ENCODE measurements at regions not wholly inside any gene's neighbourhood (a gene's known extent, or its start where the extent isn't known, plus 50 kb on each side); places are given as distances from the start of the nearest gene placed in this dataset.
"Not testable (repeated sequence)": the region's sequence is repeated elsewhere in the genome, so short reads cannot be mapped to it uniquely, and the experiment has no call there.

DNA sequence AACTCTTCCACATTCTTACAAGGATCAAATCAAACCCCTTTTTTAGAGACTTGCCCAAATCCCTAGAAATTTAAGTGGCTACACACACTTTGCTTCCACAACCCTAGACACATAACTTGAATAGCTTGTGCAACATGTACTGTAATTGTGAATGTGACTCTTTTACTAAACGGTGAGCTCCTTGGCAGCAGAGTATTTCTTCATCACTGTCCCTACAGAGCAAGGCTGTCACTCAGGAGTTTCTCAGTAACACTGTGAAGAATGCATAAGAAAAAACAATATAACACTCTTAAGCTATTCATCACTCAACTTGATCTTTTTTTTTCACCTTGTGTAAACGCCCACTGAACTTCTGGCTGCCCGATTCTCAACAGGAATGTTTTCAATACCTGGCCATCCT lies 53.8 kb upstream of the ADAMTS18 start:
- no peak overlapping the region for H3K27ac ChIP-seq
- no peaks in the 10 kb centered on the region for H3K4me1 ChIP-seq (replicated peaks)
- no peak for DNase-seq (ENCODE audit: low read depth in 1 of 2, low spot score in 2 of 2)

DNA sequence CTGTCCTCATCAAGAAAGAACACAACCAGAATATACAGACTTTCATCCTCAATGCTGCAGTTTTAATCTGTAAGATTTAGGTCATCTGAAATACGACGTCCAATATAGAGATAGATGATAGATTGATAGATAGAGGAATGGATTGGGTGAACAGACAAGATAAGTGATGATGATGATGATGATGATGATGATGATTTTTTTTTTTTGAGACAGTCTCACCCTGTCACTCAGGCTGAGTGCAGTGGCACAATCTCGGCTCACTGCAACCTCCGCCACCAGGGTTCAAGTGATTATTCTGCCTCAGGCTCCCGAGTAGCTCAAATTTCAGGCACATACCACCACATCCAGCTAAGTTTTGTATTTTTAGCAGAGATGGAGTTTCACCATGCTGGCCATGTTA lies 56.3 kb upstream of the ADAMTS18 start:
- no peak overlapping the region for H3K4me3 ChIP-seq
- H3K27me3 ChIP-seq (replicated peaks), result no peaks in the 10 kb centered on the region
- H3K36me3 ChIP-seq, result no peaks in the 10 kb centered on the region
- H3K27ac ChIP-seq, result no peak overlapping the region
- no peaks in the 10 kb centered on the region for H3K4me1 ChIP-seq (replicated peaks)
- no peak for DNase-seq (ENCODE audit: low read depth in 1 of 2, low spot score in 2 of 2)
- no peaks in the 10 kb centered on the region for H3K9me3 ChIP-seq (replicated peaks)

More for the DNA sequence above, 53.8 kb upstream of the ADAMTS18 start:
- Histone ChIP-seq H3K36me3 (no peaks in the 10 kb centered on the region), H3K27me3 (replicated peaks) (no peaks in the 10 kb centered on the region), H3K4me3 (no peak overlapping the region), H3K9me3 (replicated peaks) (no peaks in the 10 kb centered on the region)

DNA sequence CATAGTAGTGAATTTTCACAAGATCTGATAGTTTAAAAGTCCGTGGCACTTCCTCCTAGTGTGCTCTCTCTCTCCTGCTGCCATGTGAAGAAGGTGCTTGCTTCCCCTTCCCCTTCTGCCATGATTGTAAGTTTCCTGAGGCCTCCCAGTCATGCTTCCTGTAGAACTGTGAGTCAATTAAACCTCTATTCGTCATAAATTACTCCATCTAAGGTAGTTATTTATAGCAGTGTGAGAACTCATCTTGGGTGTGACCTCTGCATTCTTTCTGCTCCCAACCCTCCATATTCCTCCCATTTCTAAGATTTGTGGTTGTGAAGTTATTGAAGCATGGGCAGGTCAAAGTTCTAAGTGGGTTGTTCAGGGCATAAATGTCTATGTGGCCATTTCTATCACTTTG lies 62.1 kb upstream of the ADAMTS18 start:
- Histone ChIP-seq H3K4me3 (no peak overlapping the region), H3K27me3 (replicated peaks) (no peaks in the 10 kb centered on the region), H3K36me3 (no peaks in the 10 kb centered on the region), H3K4me1 (replicated peaks) (no peaks in the 10 kb centered on the region), H3K27ac (no peak overlapping the region), H3K9me3 (replicated peaks) (no peaks in the 10 kb centered on the region)
- DNase-seq (ENCODE audit: low read depth in 1 of 2, low spot score in 2 of 2), result no peak

DNA sequence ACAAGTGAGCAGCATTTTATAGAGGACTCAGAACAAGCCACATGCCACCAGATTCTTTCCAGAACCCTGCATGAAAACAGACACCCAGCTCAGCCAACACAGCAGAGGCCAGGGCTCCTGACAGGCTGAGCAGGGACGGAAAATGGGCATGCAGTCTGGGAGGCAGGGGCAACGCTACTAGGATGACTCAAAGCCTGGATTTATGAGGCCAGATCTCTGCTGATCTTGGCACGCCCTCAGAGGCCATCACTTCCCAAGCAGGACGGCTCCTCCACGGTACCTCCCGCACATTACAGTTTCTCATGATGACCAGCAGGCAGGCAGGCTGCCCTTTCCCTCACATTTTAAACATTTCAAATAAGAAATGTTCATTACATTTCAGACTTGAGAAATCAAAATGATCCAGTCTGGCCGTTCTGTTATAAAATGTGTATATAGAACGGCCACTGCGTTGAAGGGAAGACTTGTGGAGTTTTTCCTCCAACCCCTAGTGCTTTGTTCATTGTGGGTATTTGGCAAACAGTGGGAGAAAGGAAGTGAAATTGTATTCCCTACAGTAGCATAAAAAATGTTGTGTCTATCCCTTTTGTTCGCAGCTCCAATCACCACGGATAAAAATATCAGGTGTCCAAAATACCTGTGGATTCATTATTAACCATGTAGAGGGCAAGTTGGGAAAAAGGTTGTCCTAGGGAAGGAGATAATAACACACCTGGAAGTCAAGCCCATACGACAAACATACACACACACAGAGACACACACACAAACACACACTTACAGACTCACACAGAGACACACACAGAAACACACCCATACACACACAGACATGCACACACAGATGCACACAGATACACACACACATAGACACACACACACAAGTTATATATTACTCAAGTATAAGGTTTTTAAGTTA lies 64.8 kb upstream of the ADAMTS18 start:
- no peak overlapping the region for H3K4me3 ChIP-seq
- no peaks in the 10 kb centered on the region for H3K27me3 ChIP-seq (replicated peaks)
- no peak overlapping the region for H3K27ac ChIP-seq
- no peaks in the 10 kb centered on the region for H3K9me3 ChIP-seq (replicated peaks)
- DNase-seq (ENCODE audit: low read depth in 1 of 2, low spot score in 2 of 2), result no peak
- no peaks in the 10 kb centered on the region for H3K36me3 ChIP-seq
- no peaks in the 10 kb centered on the region for H3K4me1 ChIP-seq (replicated peaks)

DNA sequence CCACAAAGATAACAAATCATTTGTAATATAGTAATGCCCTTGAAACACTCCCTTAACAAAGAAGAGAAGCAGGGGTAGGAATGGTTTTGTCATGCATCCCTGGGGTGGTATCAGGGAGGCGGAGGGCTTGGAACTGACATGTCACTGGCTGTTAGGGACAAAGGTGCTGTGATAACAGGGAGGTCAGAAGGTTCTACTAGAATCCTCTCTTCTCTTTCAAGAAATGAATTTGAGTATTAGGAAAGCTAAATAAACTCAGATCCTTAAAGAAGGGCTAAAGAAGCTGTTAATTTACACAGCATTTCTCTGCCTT lies 65.4 kb upstream of the ADAMTS18 start:
- DNase-seq (ENCODE audit: low read depth in 1 of 2, low spot score in 2 of 2), result no peak
- Histone ChIP-seq H3K27ac (no peak overlapping the region), H3K4me3 (no peak overlapping the region), H3K4me1 (replicated peaks) (no peaks in the 10 kb centered on the region), H3K9me3 (replicated peaks) (no peaks in the 10 kb centered on the region), H3K27me3 (replicated peaks) (no peaks in the 10 kb centered on the region), H3K36me3 (no peaks in the 10 kb centered on the region)

DNA sequence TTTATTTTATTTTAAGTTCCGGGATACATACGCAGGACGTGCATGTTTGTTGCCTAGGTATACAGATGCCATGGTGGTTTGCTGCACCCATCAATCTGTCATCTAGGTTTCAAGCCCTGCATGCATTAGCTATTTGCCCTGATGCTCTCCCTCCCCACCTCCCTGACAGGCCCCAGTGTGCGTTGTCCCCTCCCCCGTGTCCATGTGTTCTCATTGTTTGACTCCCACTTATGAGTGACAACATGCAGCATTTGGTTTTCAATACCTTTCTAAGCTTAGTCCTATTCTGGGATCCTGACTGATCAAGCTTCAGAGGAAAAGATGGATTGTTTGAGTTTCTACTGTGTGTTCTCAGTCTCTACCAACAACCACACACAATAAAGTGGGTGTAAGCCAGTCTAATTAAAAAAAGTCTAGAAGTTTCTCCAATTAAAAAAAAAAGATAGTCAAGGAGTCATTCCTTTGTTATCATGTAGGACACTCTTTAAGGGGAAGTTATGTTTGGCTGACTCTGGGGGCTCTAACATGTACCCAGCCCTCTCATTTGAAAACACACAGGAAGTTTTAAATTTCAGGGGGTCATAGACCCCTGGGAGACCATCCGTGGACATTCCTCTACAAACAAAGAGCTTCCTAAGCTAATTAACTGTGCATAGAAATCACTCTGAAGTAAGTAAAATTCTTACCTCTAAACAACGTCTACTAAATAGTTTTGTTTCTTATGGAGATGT lies 66.3 kb upstream of the ADAMTS18 start:
- Histone ChIP-seq H3K4me3 (no peak overlapping the region), H3K27ac (no peak overlapping the region), H3K27me3 (replicated peaks) (no peaks in the 10 kb centered on the region), H3K36me3 (no peaks in the 10 kb centered on the region), H3K4me1 (replicated peaks) (no peaks in the 10 kb centered on the region), H3K9me3 (replicated peaks) (no peaks in the 10 kb centered on the region)
- no peak for DNase-seq (ENCODE audit: low read depth in 1 of 2, low spot score in 2 of 2)

DNA sequence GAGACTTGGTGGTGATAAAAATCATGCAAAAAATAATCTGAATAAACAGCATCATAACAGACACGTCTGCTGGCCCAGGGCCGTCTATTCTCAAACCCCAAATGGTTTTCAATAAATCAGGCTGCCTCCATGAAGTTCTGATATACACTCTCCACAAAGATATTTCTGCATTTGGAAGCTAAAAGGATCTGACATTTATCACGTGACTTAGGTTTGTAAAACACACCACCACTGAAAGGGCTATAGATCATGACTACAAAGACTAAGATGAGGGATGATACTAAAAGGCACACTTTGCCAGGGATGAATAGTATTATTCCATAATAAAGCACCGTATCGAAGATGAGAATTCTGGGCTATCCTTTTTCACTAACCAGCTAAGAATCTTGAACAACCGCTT lies 67.6 kb upstream of the ADAMTS18 start:
- DNase-seq (ENCODE audit: low read depth in 1 of 2, low spot score in 2 of 2), result no peak
- H3K27me3 ChIP-seq (replicated peaks), result no peaks in the 10 kb centered on the region
- no peaks in the 10 kb centered on the region for H3K9me3 ChIP-seq (replicated peaks)
- H3K4me1 ChIP-seq (replicated peaks), result no peaks in the 10 kb centered on the region
- H3K27ac ChIP-seq, result no peak overlapping the region
- no peak overlapping the region for H3K4me3 ChIP-seq
- H3K36me3 ChIP-seq, result no peaks in the 10 kb centered on the region

DNA sequence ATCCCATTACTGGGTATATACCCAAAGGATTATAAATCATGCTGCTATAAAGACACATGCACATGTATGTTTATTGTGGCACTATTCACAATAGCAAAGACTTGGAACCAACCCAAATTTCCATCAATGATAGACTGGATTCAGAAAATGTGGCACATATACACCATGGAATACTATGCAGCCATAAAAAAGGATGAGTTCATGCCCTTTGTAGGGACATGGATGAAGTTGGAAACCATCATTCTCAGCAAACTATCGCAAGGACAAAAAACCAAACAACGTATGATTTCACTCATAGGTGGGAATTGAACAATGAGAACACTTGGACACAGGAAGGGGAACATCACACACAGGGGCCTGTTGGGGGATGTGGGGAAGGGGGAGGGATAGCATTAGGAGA lies 71.7 kb upstream of the ADAMTS18 start:
- not testable (repeated sequence) for H3K4me1 ChIP-seq (replicated peaks); H3K4me3 ChIP-seq; H3K27me3 ChIP-seq (replicated peaks); H3K27ac ChIP-seq; H3K36me3 ChIP-seq; DNase-seq (ENCODE audit: low read depth in 1 of 2, low spot score in 2 of 2); H3K9me3 ChIP-seq (replicated peaks)

DNA sequence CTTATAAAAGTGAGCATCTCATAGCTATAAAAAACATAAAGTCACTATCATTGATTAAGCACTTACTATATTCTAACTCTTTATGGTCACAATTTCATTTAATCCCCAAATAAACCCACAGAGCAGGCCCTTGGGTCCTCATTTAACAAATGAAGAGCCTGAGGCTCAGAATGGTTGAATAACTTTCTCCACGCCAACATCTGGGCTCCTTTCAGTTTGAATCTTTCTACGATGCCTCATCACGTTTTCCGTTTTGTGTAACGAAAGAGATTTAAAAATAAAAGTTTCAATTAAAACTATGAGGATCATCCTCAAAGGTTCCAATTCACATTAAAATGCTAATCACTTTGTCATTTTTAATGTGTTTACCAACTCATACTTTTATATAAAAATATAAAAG lies 74.2 kb upstream of the ADAMTS18 start:
- no peak for DNase-seq (ENCODE audit: low read depth in 1 of 2, low spot score in 2 of 2)

DNA sequence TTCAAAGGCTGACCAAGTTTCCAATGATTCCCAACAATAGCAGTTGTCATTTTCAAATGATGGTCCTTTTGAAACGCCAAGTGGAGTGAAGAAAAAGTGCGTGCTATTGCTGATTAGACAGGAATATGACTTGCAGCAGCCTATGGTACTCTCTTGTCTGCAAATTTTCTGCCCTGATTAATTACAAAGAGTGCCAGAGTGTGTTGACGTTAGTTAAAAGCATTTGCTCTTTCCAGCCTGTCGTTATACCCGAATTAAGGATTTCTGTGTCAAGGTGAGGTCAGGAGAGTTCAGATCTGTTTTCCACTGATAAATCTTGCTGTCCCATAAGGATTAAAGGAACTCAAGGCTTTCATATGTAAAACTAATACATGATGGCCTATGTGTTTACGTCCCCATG lies 75.0 kb upstream of the ADAMTS18 start:
- DNase-seq (ENCODE audit: low read depth in 1 of 2, low spot score in 2 of 2), result no peak
- H3K36me3 ChIP-seq, result no peaks in the 10 kb centered on the region
- no peak overlapping the region for H3K4me3 ChIP-seq

More for the DNA sequence above, 74.2 kb upstream of the ADAMTS18 start:
- no peak overlapping the region for H3K27ac ChIP-seq
- no peak overlapping the region for H3K4me3 ChIP-seq
- H3K9me3 ChIP-seq (replicated peaks), result no peaks in the 10 kb centered on the region
- H3K27me3 ChIP-seq (replicated peaks), result no peaks in the 10 kb centered on the region
- no peaks in the 10 kb centered on the region for H3K4me1 ChIP-seq (replicated peaks)
- H3K36me3 ChIP-seq, result no peaks in the 10 kb centered on the region

DNA sequence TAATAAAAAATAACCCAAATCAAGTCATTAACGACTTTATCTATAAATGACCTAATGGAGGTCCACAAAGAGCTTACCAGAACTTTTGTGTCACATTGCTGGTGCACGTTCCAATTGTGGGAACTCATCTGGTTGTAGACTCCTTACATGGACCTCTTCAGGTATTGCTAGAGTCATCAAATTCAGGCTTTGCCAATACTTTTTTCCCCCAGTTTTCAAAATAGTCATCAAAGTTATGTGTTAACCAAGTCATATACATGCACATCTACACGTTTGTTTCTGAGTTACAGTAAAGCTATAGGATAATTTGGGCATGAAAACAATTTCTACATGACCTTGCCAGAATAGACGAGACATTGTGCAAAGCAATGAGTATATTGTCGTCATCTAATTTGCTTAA lies 76.2 kb upstream of the ADAMTS18 start:
- no peaks in the 10 kb centered on the region for H3K4me1 ChIP-seq (replicated peaks)
- H3K36me3 ChIP-seq, result no peaks in the 10 kb centered on the region
- no peaks in the 10 kb centered on the region for H3K27me3 ChIP-seq (replicated peaks)
- DNase-seq (ENCODE audit: low read depth in 1 of 2, low spot score in 2 of 2), result no peak
- no peaks in the 10 kb centered on the region for H3K9me3 ChIP-seq (replicated peaks)
- H3K4me3 ChIP-seq, result no peak overlapping the region
- no peak overlapping the region for H3K27ac ChIP-seq

More for the DNA sequence above, 75.0 kb upstream of the ADAMTS18 start:
- H3K4me1 ChIP-seq (replicated peaks), result no peaks in the 10 kb centered on the region
- no peaks in the 10 kb centered on the region for H3K27me3 ChIP-seq (replicated peaks)
- no peaks in the 10 kb centered on the region for H3K9me3 ChIP-seq (replicated peaks)
- H3K27ac ChIP-seq, result no peak overlapping the region

DNA sequence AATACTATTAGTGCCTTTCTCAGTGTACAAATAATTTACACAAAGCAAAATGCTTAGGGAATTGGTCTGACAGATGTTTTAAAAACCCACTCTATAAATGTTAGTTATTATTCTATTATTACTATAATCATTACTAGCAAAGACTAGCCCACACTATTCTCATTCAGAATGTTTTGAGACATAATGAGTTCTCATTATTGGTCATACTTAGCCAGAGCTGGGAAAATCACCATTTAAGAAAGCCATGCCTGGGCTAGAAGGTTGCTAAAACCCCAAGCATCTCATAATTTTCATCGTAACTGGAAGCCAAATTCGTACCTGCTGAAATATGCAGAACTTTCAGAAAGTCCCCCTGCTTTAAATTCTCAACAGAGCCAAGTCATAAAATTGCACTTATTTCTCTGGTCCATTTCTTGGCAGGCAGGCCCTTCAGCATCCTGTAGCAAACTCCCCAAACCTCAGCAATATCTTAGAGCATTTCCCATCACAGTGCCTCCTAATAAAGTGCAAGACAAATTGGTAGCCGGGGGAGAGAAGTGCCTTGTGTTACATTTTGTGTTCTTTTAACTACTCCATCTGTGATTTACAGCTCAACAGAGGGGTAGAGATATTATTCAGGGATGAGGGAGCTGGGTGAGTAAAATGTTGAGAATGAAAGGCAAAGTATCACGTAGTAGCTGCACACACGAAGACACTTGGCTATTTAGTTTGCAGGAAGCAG lies 79.8 kb upstream of the ADAMTS18 start:
- no peaks in the 10 kb centered on the region for H3K4me1 ChIP-seq (replicated peaks)
- DNase-seq (ENCODE audit: low read depth in 1 of 2, low spot score in 2 of 2), result no peak
- no peak overlapping the region for H3K27ac ChIP-seq

DNA sequence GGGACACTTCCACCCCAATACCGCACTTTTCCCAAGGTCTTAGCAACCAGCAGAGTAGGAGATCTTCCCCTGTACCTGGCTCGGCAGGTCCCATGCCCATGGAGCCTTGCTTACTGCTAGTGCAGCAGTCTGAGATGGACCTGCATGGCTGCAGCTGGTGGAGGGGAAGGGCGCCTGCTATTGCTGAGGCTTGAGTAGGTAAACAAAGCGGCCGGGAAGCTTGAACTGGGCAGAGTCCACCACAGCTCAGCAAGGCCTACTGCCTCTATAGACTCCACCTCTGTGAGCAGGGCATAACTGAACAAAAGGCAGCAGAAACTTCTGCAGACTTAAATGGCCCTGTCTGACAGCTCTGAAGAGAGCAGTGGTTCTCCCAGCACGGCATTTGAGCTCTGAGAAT lies 90.4 kb upstream of the ADAMTS18 start:
- not testable (repeated sequence) for DNase-seq (ENCODE audit: low read depth in 1 of 2, low spot score in 2 of 2); H3K36me3 ChIP-seq; H3K4me3 ChIP-seq; H3K27ac ChIP-seq; H3K4me1 ChIP-seq (replicated peaks); H3K27me3 ChIP-seq (replicated peaks); H3K9me3 ChIP-seq (replicated peaks)

More for the DNA sequence above, 79.8 kb upstream of the ADAMTS18 start:
- H3K36me3 ChIP-seq, result no peaks in the 10 kb centered on the region
- H3K4me3 ChIP-seq, result no peak overlapping the region
- H3K27me3 ChIP-seq (replicated peaks), result no peaks in the 10 kb centered on the region
- H3K9me3 ChIP-seq (replicated peaks), result no peaks in the 10 kb centered on the region

DNA sequence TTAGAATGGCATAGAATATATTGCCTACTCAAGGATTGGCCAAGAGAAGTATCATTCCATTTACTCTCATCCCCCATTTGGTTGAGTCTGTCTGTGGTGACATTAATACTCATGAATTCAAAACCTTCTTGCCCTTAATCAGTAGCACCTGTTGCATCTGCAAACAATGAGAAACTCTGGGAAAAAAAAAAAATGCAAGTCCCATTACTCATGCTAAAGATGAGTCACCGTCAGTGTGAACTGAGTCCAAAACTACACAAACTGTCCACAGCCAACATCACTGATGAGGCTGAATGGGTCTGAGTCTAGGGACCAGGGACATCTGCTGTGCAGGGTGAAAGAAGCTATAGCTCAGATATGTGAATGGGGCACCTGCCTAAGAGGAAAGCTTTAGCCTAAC lies 96.9 kb upstream of the ADAMTS18 start:
- no peaks in the 10 kb centered on the region for H3K4me1 ChIP-seq (replicated peaks)
- H3K36me3 ChIP-seq, result no peaks in the 10 kb centered on the region
- DNase-seq (ENCODE audit: low read depth in 1 of 2, low spot score in 2 of 2), result peak in 1 of 2 experiments; percentile 27
- H3K27me3 ChIP-seq (replicated peaks), result no peaks in the 10 kb centered on the region
- H3K27ac ChIP-seq, result no peak overlapping the region
- H3K4me3 ChIP-seq, result no peak overlapping the region
- no peaks in the 10 kb centered on the region for H3K9me3 ChIP-seq (replicated peaks)
